ENCODE measurements at regions not wholly inside any gene's neighbourhood (a gene's known extent, or its start where the extent isn't known, plus 50 kb on each side); places are given as distances from the start of the nearest gene placed in this dataset.

DNA sequence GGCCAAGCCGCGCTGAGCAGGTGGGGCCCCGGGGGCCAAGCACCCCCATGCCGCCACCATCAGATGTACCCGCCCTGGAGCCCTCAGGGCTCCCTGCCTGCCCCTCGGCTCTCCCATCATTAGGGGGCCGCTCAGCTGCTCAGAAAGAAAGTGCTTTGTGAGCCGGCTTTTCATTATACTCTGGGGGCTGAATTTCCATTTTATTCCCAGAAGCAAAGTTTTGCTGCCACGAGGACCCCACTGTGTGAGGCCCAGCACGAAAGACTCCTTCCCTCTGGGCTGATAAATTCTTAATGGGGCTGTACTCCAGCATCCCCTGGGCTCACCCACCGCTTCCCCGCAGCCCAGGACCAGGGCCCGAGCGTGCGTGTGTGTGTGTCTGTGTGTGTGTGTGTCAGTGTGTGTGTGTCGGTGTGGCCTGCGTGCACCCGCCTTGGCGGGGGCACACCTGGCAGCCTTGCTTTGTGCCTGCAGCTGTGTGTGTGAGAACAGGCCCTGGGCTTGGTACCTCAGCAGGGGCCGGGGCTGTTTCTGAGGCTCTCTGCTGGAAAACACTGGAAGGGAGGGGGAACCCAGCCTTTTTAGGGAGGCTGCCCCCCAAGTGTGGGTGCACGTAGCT lies 103.0 kb upstream of the GSE1 start:
- TF ChIP-seq, protein P1, sequence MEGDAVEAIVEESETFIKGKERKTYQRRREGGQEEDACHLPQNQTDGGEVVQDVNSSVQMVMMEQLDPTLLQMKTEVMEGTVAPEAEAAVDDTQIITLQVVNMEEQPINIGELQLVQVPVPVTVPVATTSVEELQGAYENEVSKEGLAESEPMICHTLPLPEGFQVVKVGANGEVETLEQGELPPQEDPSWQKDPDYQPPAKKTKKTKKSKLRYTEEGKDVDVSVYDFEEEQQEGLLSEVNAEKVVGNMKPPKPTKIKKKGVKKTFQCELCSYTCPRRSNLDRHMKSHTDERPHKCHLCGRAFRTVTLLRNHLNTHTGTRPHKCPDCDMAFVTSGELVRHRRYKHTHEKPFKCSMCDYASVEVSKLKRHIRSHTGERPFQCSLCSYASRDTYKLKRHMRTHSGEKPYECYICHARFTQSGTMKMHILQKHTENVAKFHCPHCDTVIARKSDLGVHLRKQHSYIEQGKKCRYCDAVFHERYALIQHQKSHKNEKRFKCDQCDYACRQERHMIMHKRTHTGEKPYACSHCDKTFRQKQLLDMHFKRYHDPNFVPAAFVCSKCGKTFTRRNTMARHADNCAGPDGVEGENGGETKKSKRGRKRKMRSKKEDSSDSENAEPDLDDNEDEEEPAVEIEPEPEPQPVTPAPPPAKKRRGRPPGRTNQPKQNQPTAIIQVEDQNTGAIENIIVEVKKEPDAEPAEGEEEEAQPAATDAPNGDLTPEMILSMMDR (IDR thresholded peaks at IDR 0.05; ENCODE audit: borderline replicate concordance, extremely low read depth, low read length, poor library complexity, severe bottlenecking): no peak
- TF ChIP-seq EZH2 (IDR thresholded peaks at IDR 0.05; ENCODE audit: borderline replicate concordance, low read depth, low read length, severe bottlenecking): no peak
